Natural killer cell (primary cell): ENCODE measurements at regions not wholly inside any gene's neighbourhood (a gene's known extent, or its start where the extent isn't known, plus 50 kb on each side); places are given as distances from the start of the nearest gene placed in this dataset.
"Not testable (repeated sequence)": the region's sequence is repeated elsewhere in the genome, so short reads cannot be mapped to it uniquely, and the experiment has no call there.

ENCODE experiments used
- ATAC-seq, 3 donors: fragments of 150-1000 bp in 2 of 3; fragments of 200-7000 bp in 1 of 3; cut with Tn5 transposase; 1 replicate in 1 of 3; 2 replicates in 2 of 3; pipeline ENCODE4 v1.10.0; 2021; ENCODE audit warnings: mild to moderate bottlenecking in 2 of 3, moderate library complexity in 2 of 3
- DNase-seq, 2 donors: peaks; one replicate each; pipeline versions ENCODE4 v3.0.0 to v3.0.0-alpha.2; 2013 to 2021; ENCODE audit warnings: mixed read lengths in 1 of 2
- H3K27ac ChIP-seq: one replicate; pipeline ENCODE4 v1.5.1; 2013; ENCODE audit warnings: mild to moderate bottlenecking, low read length
- H3K27me3 ChIP-seq: one replicate; pipeline ENCODE4 v1.6.1; 2013; ENCODE audit warnings: low read length; ENCODE audit not compliant: control insufficient read depth, insufficient read depth
- H3K36me3 ChIP-seq: one replicate; pipeline ENCODE4 v1.6.1; 2013; ENCODE audit warnings: low read length; ENCODE audit not compliant: control insufficient read depth, insufficient read depth
- H3K4me1 ChIP-seq: one replicate; pipeline ENCODE4 v1.6.1; 2013; ENCODE audit warnings: low read length; ENCODE audit not compliant: control insufficient read depth, insufficient read depth
- H3K4me3 ChIP-seq: one replicate; pipeline ENCODE4 v1.5.1; 2013; ENCODE audit warnings: low read length
- H3K9me3 ChIP-seq: one replicate; pipeline ENCODE4 v1.6.1; 2013; ENCODE audit warnings: low read length; ENCODE audit not compliant: control insufficient read depth, insufficient read depth
- H3K27ac Mint-ChIP-seq, 2 donors: one replicate each; pipeline ENCODE4 v1.8.0; 2022; ENCODE audit warnings: mild to moderate bottlenecking in 2 of 2, mixed read lengths in 2 of 2, moderate library complexity in 1 of 2
- H3K27me3 Mint-ChIP-seq, 2 donors: one replicate each; pipeline ENCODE4 v1.8.0; 2022; ENCODE audit warnings: low read depth in 2 of 2, mixed read lengths in 2 of 2
- H3K36me3 Mint-ChIP-seq: one replicate; pipeline ENCODE4 v1.8.0; 2022; ENCODE audit warnings: mixed read lengths
- H3K4me1 Mint-ChIP-seq, 2 donors: one replicate each; pipeline ENCODE4 v1.8.0; 2022; ENCODE audit warnings: mixed read lengths in 2 of 2
- H3K4me3 Mint-ChIP-seq: one replicate; pipeline ENCODE4 v1.8.0; 2022; ENCODE audit warnings: mild to moderate bottlenecking, moderate library complexity, mixed read lengths
- H3K9me3 Mint-ChIP-seq, 2 donors: one replicate each; pipeline ENCODE4 v1.8.0; 2022; ENCODE audit warnings: mixed read lengths in 2 of 2
- WGBS: methylation state at CpG from one replicate; pipeline ENCODE4 v1.1.7; 2013; ENCODE audit warnings: missing lambda C conversion rate; ENCODE audit not compliant: insufficient coverage; 5-methylcytosine and 5-hydroxymethylcytosine counted together
- intact Hi-C: fragments of 100-400 bp; cut with micrococcal nuclease; formaldehyde crosslinking; loops from one replicate; pipeline ENCODE4 v1.14.2; 2022
- TF ChIP-seq, protein P1 (sequence below): fragments of 200-600 bp; IDR thresholded peaks from one replicate; pipeline ENCODE4 v1.8.0; 2022; ENCODE audit warnings: antibody characterized with exemption

DNA sequence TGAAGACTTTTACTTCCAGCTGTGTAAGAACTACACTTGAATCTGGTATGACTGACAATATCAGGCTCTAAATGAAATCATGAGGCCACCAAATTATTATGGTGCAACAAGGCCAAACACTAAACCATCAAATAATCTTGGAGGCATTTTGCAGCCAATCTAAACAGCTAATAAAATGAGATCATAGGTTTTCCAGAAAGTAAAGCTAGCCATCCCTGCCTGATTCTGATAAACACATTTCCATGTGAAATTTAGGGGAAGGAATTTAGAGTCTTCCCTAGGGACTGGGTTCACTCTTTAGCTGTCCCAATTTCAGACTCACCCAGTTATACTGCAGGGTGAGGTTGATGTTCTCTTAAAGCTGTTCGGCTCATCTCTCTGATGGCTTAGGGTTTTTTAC lies 190.3 kb upstream of the TMEM196 start:
- intact Hi-C loops = no loop called here
- H3K4me3 Mint-ChIP-seq = no peak overlapping the region
- no peak overlapping the region for H3K27ac ChIP-seq
- no peaks in the 10 kb centered on the region for H3K27me3 ChIP-seq
- no peak overlapping the region for H3K4me3 ChIP-seq
- no peak overlapping the region for H3K27ac Mint-ChIP-seq
- no peaks in the 10 kb centered on the region for H3K4me1 ChIP-seq
- no peaks in the 10 kb centered on the region for H3K4me1 Mint-ChIP-seq
- no peaks in the 10 kb centered on the region for H3K36me3 ChIP-seq
- peaks cover 0 to 3% of the 10 kb centered on the region in 2 donors for H3K9me3 Mint-ChIP-seq
- no peaks in the 10 kb centered on the region for H3K36me3 Mint-ChIP-seq
- TF ChIP-seq, protein P1, sequence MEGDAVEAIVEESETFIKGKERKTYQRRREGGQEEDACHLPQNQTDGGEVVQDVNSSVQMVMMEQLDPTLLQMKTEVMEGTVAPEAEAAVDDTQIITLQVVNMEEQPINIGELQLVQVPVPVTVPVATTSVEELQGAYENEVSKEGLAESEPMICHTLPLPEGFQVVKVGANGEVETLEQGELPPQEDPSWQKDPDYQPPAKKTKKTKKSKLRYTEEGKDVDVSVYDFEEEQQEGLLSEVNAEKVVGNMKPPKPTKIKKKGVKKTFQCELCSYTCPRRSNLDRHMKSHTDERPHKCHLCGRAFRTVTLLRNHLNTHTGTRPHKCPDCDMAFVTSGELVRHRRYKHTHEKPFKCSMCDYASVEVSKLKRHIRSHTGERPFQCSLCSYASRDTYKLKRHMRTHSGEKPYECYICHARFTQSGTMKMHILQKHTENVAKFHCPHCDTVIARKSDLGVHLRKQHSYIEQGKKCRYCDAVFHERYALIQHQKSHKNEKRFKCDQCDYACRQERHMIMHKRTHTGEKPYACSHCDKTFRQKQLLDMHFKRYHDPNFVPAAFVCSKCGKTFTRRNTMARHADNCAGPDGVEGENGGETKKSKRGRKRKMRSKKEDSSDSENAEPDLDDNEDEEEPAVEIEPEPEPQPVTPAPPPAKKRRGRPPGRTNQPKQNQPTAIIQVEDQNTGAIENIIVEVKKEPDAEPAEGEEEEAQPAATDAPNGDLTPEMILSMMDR = no peak
- no CpG with 5 or more reads among the region's 1 CpG for WGBS
- ATAC-seq = no peak
- DNase-seq = no peak
- H3K27me3 Mint-ChIP-seq = no peaks in the 10 kb centered on the region
- no peaks in the 10 kb centered on the region for H3K9me3 ChIP-seq

DNA sequence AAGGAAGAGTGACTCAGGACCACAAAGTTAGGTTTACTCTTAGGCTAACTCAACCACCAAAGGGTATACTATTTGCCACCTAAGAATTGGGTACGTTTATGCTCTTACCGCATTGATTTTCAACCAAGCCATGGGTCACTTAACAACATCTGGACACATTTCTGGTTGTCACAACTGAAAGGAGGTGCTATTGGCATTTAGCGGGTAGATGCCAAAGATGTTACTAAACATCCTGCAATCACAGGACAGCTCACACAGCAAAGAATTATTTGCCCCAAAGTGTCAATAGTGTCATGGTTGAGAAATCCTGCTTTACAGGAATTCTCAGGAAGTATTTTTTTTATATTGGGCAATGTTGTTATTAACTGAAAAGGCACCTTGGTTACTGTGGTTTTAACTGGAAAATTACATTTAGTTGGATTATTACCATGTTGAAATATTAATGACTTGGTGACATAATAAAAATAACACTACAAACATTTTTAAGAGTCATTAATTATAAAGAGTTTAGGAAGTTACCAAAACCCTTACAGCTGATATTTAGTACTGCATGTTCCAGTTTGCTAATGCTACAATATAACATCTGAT lies 185.0 kb upstream of the TMEM196 start:
- Histone ChIP-seq H3K27me3 (no peaks in the 10 kb centered on the region), H3K36me3 (no peaks in the 10 kb centered on the region), H3K27ac (no peak overlapping the region), H3K4me3 (no peak overlapping the region), H3K9me3 (peaks cover 10% of the 10 kb centered on the region), H3K4me1 (no peaks in the 10 kb centered on the region)
- peaks cover 1 to 3% of the 10 kb centered on the region in 2 donors for H3K9me3 Mint-ChIP-seq
- no peak overlapping the region for H3K27ac Mint-ChIP-seq
- WGBS = 83% methylated on average over 3 of the region's 3 CpGs
- H3K4me1 Mint-ChIP-seq = no peaks in the 10 kb centered on the region
- intact Hi-C loops = no loop called here
- H3K27me3 Mint-ChIP-seq = no peaks in the 10 kb centered on the region
- H3K36me3 Mint-ChIP-seq = no peaks in the 10 kb centered on the region
- H3K4me3 Mint-ChIP-seq = no peak overlapping the region
- TF ChIP-seq, protein P1 = no peak
- ATAC-seq (no peak), DNase-seq (no peak)

DNA sequence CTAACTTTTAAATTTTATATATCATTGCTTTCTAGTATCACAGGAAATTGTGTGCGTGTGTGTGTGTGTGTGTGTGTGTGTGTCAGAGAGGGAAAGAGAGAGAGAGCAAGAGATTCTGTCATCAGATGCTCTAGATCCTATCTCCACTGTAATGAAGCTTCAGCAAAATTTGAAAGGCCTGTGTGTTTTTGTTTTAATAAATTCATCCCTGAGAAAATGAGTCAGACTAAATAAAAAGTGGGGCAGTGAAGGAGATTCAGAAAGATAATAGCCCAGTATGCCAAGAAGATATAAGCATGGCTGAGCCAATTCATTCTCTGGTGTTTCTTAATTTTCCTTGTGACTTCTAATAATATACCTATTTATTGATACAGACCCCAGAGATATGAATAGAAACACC lies 184.2 kb upstream of the TMEM196 start:
- Mint-ChIP-seq H3K4me3 (no peak overlapping the region), H3K9me3 (peaks cover 3 to 5% of the 10 kb centered on the region in 2 donors), H3K27me3 (no peaks in the 10 kb centered on the region), H3K27ac (no peak overlapping the region), H3K36me3 (no peaks in the 10 kb centered on the region), H3K4me1 (no peaks in the 10 kb centered on the region)
- ATAC-seq (no peak), DNase-seq (no peak)
- TF ChIP-seq, protein P1 = no peak
- Histone ChIP-seq H3K4me1 (no peaks in the 10 kb centered on the region), H3K36me3 (no peaks in the 10 kb centered on the region), H3K27me3 (no peaks in the 10 kb centered on the region), H3K4me3 (no peak overlapping the region), H3K9me3 (peaks cover 10% of the 10 kb centered on the region), H3K27ac (no peak overlapping the region)
- intact Hi-C loops = no loop called here
- WGBS = no CpG with 5 or more reads among the region's 1 CpG

DNA sequence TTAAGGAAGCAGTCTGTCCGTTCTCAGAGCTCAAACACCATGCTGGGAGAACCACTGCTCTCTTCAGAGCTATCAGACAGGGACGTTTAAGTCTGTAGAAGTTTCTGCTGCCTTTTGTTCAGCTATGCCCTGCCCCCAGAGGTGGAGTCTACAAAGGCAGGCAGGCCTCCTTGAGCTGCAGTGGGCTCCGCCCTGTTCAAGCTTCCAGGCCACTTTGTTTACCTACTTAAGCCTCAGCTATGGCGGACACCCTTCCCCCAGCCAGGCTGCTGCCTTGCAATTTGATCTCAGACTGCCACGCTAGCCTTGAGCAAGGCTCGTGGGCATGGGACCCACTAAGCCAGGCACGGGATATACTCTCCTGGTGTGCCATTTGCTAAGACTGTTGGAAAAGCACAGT lies 180.7 kb upstream of the TMEM196 start:
- 74% methylated on average over 7 of the region's 7 CpGs for WGBS
- H3K4me3 ChIP-seq, H3K27ac Mint-ChIP-seq, H3K4me1 ChIP-seq, intact Hi-C loops, H3K4me1 Mint-ChIP-seq, H3K27me3 Mint-ChIP-seq, H3K36me3 Mint-ChIP-seq, H3K4me3 Mint-ChIP-seq, H3K36me3 ChIP-seq, H3K27me3 ChIP-seq, DNase-seq, H3K27ac ChIP-seq, ATAC-seq: not testable (repeated sequence)
- H3K9me3 ChIP-seq = peaks cover 10% of the 10 kb centered on the region
- H3K9me3 Mint-ChIP-seq = peaks cover 12 to 15% of the 10 kb centered on the region in 2 donors

DNA sequence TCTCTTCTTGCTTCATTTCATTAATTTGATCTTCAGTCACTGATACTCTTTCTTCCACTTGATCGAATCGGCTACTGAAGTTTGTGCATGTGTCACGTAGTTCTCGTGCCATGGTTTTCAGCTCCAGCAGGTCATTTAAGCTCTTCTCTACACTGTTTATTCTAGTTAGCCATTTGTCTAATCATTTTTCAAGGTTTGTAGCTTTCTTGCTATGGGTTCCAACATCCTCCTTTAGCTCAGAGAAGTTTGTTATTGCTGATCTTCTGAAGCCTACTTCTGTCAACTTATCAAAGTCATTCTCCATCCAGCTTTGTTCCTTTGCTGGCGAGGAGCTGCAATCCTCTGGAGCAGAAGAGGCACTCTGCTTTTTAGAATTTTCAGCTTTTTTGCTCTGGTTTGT lies 180.0 kb upstream of the TMEM196 start:
- intact Hi-C loops, H3K36me3 ChIP-seq, H3K4me1 ChIP-seq, H3K27me3 Mint-ChIP-seq, H3K27ac Mint-ChIP-seq, ATAC-seq, H3K27me3 ChIP-seq, DNase-seq, H3K36me3 Mint-ChIP-seq, H3K4me3 ChIP-seq, H3K4me1 Mint-ChIP-seq, H3K4me3 Mint-ChIP-seq, H3K27ac ChIP-seq: not testable (repeated sequence)
- peaks cover 15% of the 10 kb centered on the region in 2 donors for H3K9me3 Mint-ChIP-seq
- WGBS = 92% methylated on average over 5 of the region's 5 CpGs
- peaks cover 10% of the 10 kb centered on the region for H3K9me3 ChIP-seq
